ENCODE measurements at regions not wholly inside any gene's neighbourhood (a gene's known extent, or its start where the extent isn't known, plus 50 kb on each side); places are given as distances from the start of the nearest gene placed in this dataset.

GRCh38 chr19:30228113-30228834 is 143.9 kb upstream of the ZNF536 start:
- Histone ChIP-seq H3K27ac (peak overlapping the region; percentile 69 to 92 (median 78)), H3K36me3 (no peaks in the 10 kb centered on the region), H3K27me3 (peaks cover 0 to 97% (median 8%) of the 10 kb centered on the region in 4 donors), H3K4me3 (peak overlapping the region; percentile 46 to 87 (median 58)), H3K9me3 (no peaks in the 10 kb centered on the region), H3K4me1 (peaks cover 14 to 61% (median 16%) of the 10 kb centered on the region in 3 donors)
- no peak for DNase-seq
- 1 to 3% methylated on average over 28 to 34 of the region's 62 CpGs for WGBS, 2 donors
- intact Hi-C loops (cut with DNase I), result loop anchor here (10.0 kb wide), 1 partner anchor 427 kb away; no protein-coding TSS in a partner anchor
- no peak for TF ChIP-seq CTCF (IDR thresholded peaks at IDR 0.05)
- no peak for TF ChIP-seq POLR2A (IDR thresholded peaks at IDR 0.05)

- 9 to 16% methylated on average over 10 to 17 of the region's 35 CpGs for WGBS, 2 donors
- Histone ChIP-seq H3K4me1 (peaks cover 14 to 61% (median 16%) of the 10 kb centered on the region in 3 donors), H3K27me3 (peaks cover 0 to 97% (median 8%) of the 10 kb centered on the region in 4 donors), H3K4me3 (peak overlapping the region; percentile 46 to 87 (median 58)), H3K27ac (peak overlapping the region; percentile 69 to 92 (median 78)), H3K9me3 (no peaks in the 10 kb centered on the region), H3K36me3 (no peaks in the 10 kb centered on the region)
- TF ChIP-seq POLR2A (IDR thresholded peaks at IDR 0.05) (no peak), CTCF (IDR thresholded peaks at IDR 0.05) (no peak)
- intact Hi-C loops (cut with DNase I), result loop anchor here (10.0 kb wide), 1 partner anchor 426 kb away; no protein-coding TSS in a partner anchor
- DNase-seq, result no peak
Measured at GRCh38 chr19:30228835-30229524, 143.2 kb upstream of the ZNF536 start.

- H3K9me3 ChIP-seq, result no peaks in the 10 kb centered on the region
- 43 to 49% methylated on average over 7 of the region's 14 CpGs for WGBS, 2 donors
- peaks cover 14 to 55% (median 16%) of the 10 kb centered on the region in 3 donors for H3K4me1 ChIP-seq
- no peaks in the 10 kb centered on the region for H3K36me3 ChIP-seq
- intact Hi-C loops (cut with DNase I), result loop anchor here (10.0 kb wide), 1 partner anchor 425 kb away; no protein-coding TSS in a partner anchor
- H3K27me3 ChIP-seq, result peaks cover 0 to 96% (median 8%) of the 10 kb centered on the region in 4 donors
- H3K27ac ChIP-seq, result peak overlapping the region in 3 of 4 donors; percentile 69 to 92 (median 86)
- no peak for TF ChIP-seq POLR2A (IDR thresholded peaks at IDR 0.05)
- no peak for TF ChIP-seq CTCF (IDR thresholded peaks at IDR 0.05)
- DNase-seq, result no peak
- peak overlapping the region in 3 of 4 donors; percentile 46 to 87 (median 64) for H3K4me3 ChIP-seq
Measured at GRCh38 chr19:30229525-30230174, 142.5 kb upstream of the ZNF536 start.

- Histone ChIP-seq H3K27me3 (peaks cover 0 to 96% (median 4%) of the 10 kb centered on the region in 4 donors), H3K27ac (peak overlapping the region in 2 of 4 donors; percentile 49 to 61), H3K4me3 (peak overlapping the region in 1 of 4 donors; percentile 3), H3K9me3 (no peaks in the 10 kb centered on the region), H3K4me1 (peaks cover 6 to 39% (median 12%) of the 10 kb centered on the region in 3 donors), H3K36me3 (no peaks in the 10 kb centered on the region)
- no peak for DNase-seq
- WGBS, 2 donors, result 47 to 58% methylated on average over 6 to 8 of the region's 8 CpGs
- no peak for TF ChIP-seq POLR2A (IDR thresholded peaks at IDR 0.05)
- TF ChIP-seq CTCF (IDR thresholded peaks at IDR 0.05), result no peak
- intact Hi-C loops (cut with DNase I), result no loop called here
Measured at GRCh38 chr19:30231408-30232318, 140.5 kb upstream of the ZNF536 start.

All from esophagus squamous epithelium (tissue), 5 donors.